Epithelial cell of proximal tubule (primary cell): ENCODE measurements at regions not wholly inside any gene's neighbourhood (a gene's known extent, or its start where the extent isn't known, plus 50 kb on each side); places are given as distances from the start of the nearest gene placed in this dataset.
A peak's percentile ranks its signal among the peaks of the same experiment; 100 is the strongest.

Experiments used
- DNase-seq: peaks from one replicate; pipeline ENCODE4 v3.0.0-alpha.2; 2011; ENCODE audit warnings: low read depth
- H3K4me3 ChIP-seq: 2 replicates; pipeline ENCODE4 v1.5.1; 2011; ENCODE audit warnings: low read depth, mild to moderate bottlenecking, low read length
- CTCF ChIP-seq: conservative IDR thresholded peaks from 2 replicates; pipeline ENCODE4 v1.5.1; 2012; ENCODE audit warnings: low read depth, mild to moderate bottlenecking, low read length

- TF ChIP-seq CTCF, result no peak
- H3K4me3 ChIP-seq, result no peak overlapping the region
- DNase-seq, result no peak
These were observed 278.5 kb downstream of the TMEM167A start for GRCh38 chr5:82798676-82799075.

GRCh38 chr5:82796643-82797416, 280.4 kb downstream of the TMEM167A start:
- TF ChIP-seq CTCF, result no peak
- H3K4me3 ChIP-seq, result no peak overlapping the region
- no peak for DNase-seq

GRCh38 chr5:82794876-82795275, 282.3 kb downstream of the TMEM167A start:
- no peak overlapping the region for H3K4me3 ChIP-seq
- DNase-seq, result no peak
- no peak for TF ChIP-seq CTCF

- no peak for DNase-seq
- no peak overlapping the region for H3K4me3 ChIP-seq
- TF ChIP-seq CTCF, result peak; percentile 84
These were observed 283.3 kb downstream of the TMEM167A start for GRCh38 chr5:82793808-82794419.

- no peak for TF ChIP-seq CTCF
- DNase-seq, result no peak
- no peak overlapping the region for H3K4me3 ChIP-seq
These were observed 285.1 kb downstream of the TMEM167A start for GRCh38 chr5:82792096-82792495.

- H3K4me3 ChIP-seq, result no peak overlapping the region
- DNase-seq, result no peak
- TF ChIP-seq CTCF, result no peak
These were observed 288.1 kb downstream of the TMEM167A start for GRCh38 chr5:82789095-82789494.

GRCh38 chr5:82786748-82787147, 290.4 kb downstream of the TMEM167A start:
- no peak for DNase-seq
- no peak for TF ChIP-seq CTCF
- no peak overlapping the region for H3K4me3 ChIP-seq
